Endothelial cell of umbilical vein (primary cell): ENCODE measurements at regions not wholly inside any gene's neighbourhood (a gene's known extent, or its start where the extent isn't known, plus 50 kb on each side); places are given as distances from the start of the nearest gene placed in this dataset. TPM values are rescaled to one million over a fixed set of nuclear protein-coding genes. Genes with fewer than 3 reads are reported as not detected.

ENCODE experiments used
- BruUV-seq: library from RNA; stranded (reverse); fragments of 400-500 nt; replicated peaks from 2 replicates; lab custom pipeline; 2021; lab: Mats Ljungman, UMichigan
- CTCF ChIA-PET: fragments of 300-600, 350-600 bp; sonication (Branson Sonifier 250); formaldehyde crosslinking; loops from one replicate; lab custom pipeline; 2021; ENCODE audit warnings: antibody characterized with exemption, inconsistent platforms; lab: Charles Lee
- POLR2A ChIA-PET: fragments of 300-600, 350-600 bp; sonication (Branson Sonifier 250); formaldehyde crosslinking; loops from one replicate; lab custom pipeline; 2021; ENCODE audit warnings: antibody characterized with exemption, inconsistent platforms; lab: Charles Lee
- DNase-seq: peaks from one replicate; pipeline ENCODE4 v3.0.0-alpha.2; 2011; ENCODE audit warnings: low read depth, low spot score
- FAIRE-seq: peaks from 2 replicates; lab custom pipeline; 2011; peaks lifted over from hg19 to GRCh38; lab: Jason Lieb, UNC
- H2AFZ ChIP-seq: 2 replicates; pipeline ENCODE4 v1.6.0; 2012; ENCODE audit warnings: low read depth, low read length, control low read depth, inconsistent platforms
- H3K27ac ChIP-seq: 2 replicates; pipeline ENCODE4 v1.5.1; 2011; ENCODE audit warnings: low read depth, mild to moderate bottlenecking, control low read depth, low read length, moderate library complexity; ENCODE audit not compliant: insufficient read depth
- H3K27me3 ChIP-seq, 2 experiments: 2 replicates each; pipeline versions ENCODE4 v1.6.0 to v1.6.1; 2011; ENCODE audit warnings: low read length in 2 of 2, mixed read lengths in 1 of 2; ENCODE audit not compliant: control insufficient read depth in 2 of 2, insufficient read depth in 2 of 2
- H3K36me3 ChIP-seq, 2 experiments: 2 replicates in 1 of 2; 3 replicates in 1 of 2; pipeline ENCODE4 v1.5.1; 2011; ENCODE audit warnings: low read length in 2 of 2, mild to moderate bottlenecking in 1 of 2, moderate library complexity in 1 of 2; ENCODE audit not compliant: control insufficient read depth in 2 of 2, insufficient read depth in 2 of 2; ENCODE audit errors: extremely low read depth in 1 of 2
- H3K4me1 ChIP-seq: 3 replicates; pipeline ENCODE4 v1.5.1; 2011; ENCODE audit warnings: mild to moderate bottlenecking, low read length; ENCODE audit not compliant: control insufficient read depth, insufficient read depth; ENCODE audit errors: extremely low read depth
- H3K4me2 ChIP-seq: 2 replicates; pipeline ENCODE4 v1.6.1; 2011; ENCODE audit warnings: low read length, control low read depth, mixed read lengths; ENCODE audit not compliant: insufficient read depth
- H3K4me3 ChIP-seq, 3 experiments: fragments of 200-600 bp in 1 of 3; sonication (generic), shearing (Covaris generic) in 1 of 3; replicated peaks in 1 of 3; 2 replicates each; pipeline ENCODE4 v1.5.1; 2011 to 2016; ENCODE audit warnings: control low read depth in 3 of 3, low read length in 3 of 3, mild to moderate bottlenecking in 2 of 3, inconsistent platforms in 1 of 3, low read depth in 1 of 3, moderate library complexity in 1 of 3; ENCODE audit not compliant: insufficient read depth in 1 of 3
- H3K79me2 ChIP-seq: 2 replicates; pipeline ENCODE4 v1.6.0; 2012; ENCODE audit warnings: low read length, inconsistent platforms; ENCODE audit not compliant: control insufficient read depth, insufficient read depth
- H3K9ac ChIP-seq: replicated peaks from 2 replicates; pipeline ENCODE3; 2011; ENCODE audit warnings: low read length, control low read depth; ENCODE audit not compliant: insufficient read depth; ENCODE audit errors: extremely low read depth
- H3K9me1 ChIP-seq: replicated peaks from 3 replicates; pipeline ENCODE4 v1.6.0; 2011; ENCODE audit warnings: mild to moderate bottlenecking, low read length; ENCODE audit not compliant: control insufficient read depth, insufficient read depth; ENCODE audit errors: extremely low read depth
- H3K9me3 ChIP-seq: replicated peaks from 2 replicates; pipeline ENCODE4 v1.5.1; 2012; ENCODE audit warnings: low read length, inconsistent platforms; ENCODE audit not compliant: control insufficient read depth, insufficient read depth
- H4K20me1 ChIP-seq: replicated peaks from 2 replicates; pipeline ENCODE3; 2011; ENCODE audit warnings: mild to moderate bottlenecking, low read length; ENCODE audit not compliant: control insufficient read depth, insufficient read depth; ENCODE audit errors: extremely low read depth
- FOS ChIP-seq: IDR thresholded peaks from 2 replicates; pipeline ENCODE4 v1.6.1; 2011; ENCODE audit warnings: mild to moderate bottlenecking, low read length, moderate library complexity, borderline replicate concordance; ENCODE audit not compliant: insufficient read depth
- GATA2 ChIP-seq: IDR thresholded peaks from 2 replicates; pipeline ENCODE4 v1.7.0; 2011; ENCODE audit warnings: low read depth, mild to moderate bottlenecking, moderate library complexity, mixed read lengths, low read length; ENCODE audit not compliant: insufficient read length, insufficient read depth
- JUN ChIP-seq: IDR thresholded peaks from 2 replicates; pipeline ENCODE4 v1.6.1; 2011; ENCODE audit warnings: borderline replicate concordance, low read depth; ENCODE audit not compliant: insufficient read length, insufficient read depth
- MYC ChIP-seq: IDR thresholded peaks from one replicate; pipeline ENCODE4 v1.6.1; 2011; ENCODE audit warnings: mild to moderate bottlenecking, low read depth, low read length
- POLR2A ChIP-seq: IDR thresholded peaks from 2 replicates; pipeline ENCODE4 v1.6.1; 2012; ENCODE audit warnings: low read depth, mild to moderate bottlenecking, control low read depth, low read length
- POLR2AphosphoS5 ChIP-seq: IDR thresholded peaks from 2 replicates; pipeline ENCODE4 v1.6.1; 2012; ENCODE audit warnings: low read depth, mild to moderate bottlenecking, control low read depth, low read length, moderate library complexity; ENCODE audit not compliant: insufficient read depth
- dilution Hi-C: fragments of 300-500 bp; cut with MboI; formaldehyde crosslinking; loops from one replicate; pipeline ENCODE4 v1.15.0; 2019; ENCODE audit warnings: low sequenced_read_pairs; ENCODE audit not compliant: extremely low pct_ligation_motif_present
- intact Hi-C: fragments of 100-400 bp; cut with micrococcal nuclease; formaldehyde crosslinking; loops from one replicate; pipeline ENCODE4 v1.10.0; 2022
- small RNA-seq: library from RNA; depleted of rRNA; stranded (forward); fragments of <200 nt; gene quantifications from one replicate; pipeline ENCODE3, GENCODE V24; 2012; ENCODE audit warnings: low replicate concordance, low read depth; ENCODE audit not compliant: insufficient read depth, insufficient read length

GRCh38 chr4:11480683-11481082 lies 52.0 kb upstream of the HS3ST1 start:
- Histone ChIP-seq H3K9me3 (no peaks in the 10 kb centered on the region), H3K9ac (no peak overlapping the region), H3K4me2 (no peak overlapping the region), H3K4me1 (peaks cover 32% of the 10 kb centered on the region), H3K4me3 (no peak overlapping the region), H3K79me2 (no peaks in the 10 kb centered on the region), H3K27me3 (no peaks in the 10 kb centered on the region), H3K9me1 (no peaks in the 10 kb centered on the region), H4K20me1 (no peaks in the 10 kb centered on the region), H3K36me3 (no peaks in the 10 kb centered on the region), H2AFZ (peak overlapping the region; percentile 29), H3K27ac (peak overlapping the region; percentile 32)
- POLR2A ChIA-PET: no interaction called here
- peak; percentile 62 for DNase-seq
- CTCF ChIA-PET: interaction anchor here (1.2 to 1.5 kb wide), 3 partner anchors 9 to 1152 kb away, joined by 4 to 5 read pairs (median 4); no protein-coding TSS in a partner anchor
- BruUV-seq: no TSS peak
- TF ChIP-seq POLR2A (no peak), GATA2 (peak; percentile 71), JUN (peak; percentile 47), MYC (no peak), POLR2AphosphoS5 (peak; percentile 48), FOS (peak; percentile 77)
- peak; percentile 83 for FAIRE-seq
- dilution Hi-C loops (no loop called here), intact Hi-C loops (no loop called here)

Small RNA genes lying in the stretch of these regions (small RNA-seq; reads per million reads assigned to genes)
- gene RF00026 (not detected), gene RNU6-578P (not detected)
